ENCODE measurements at regions not wholly inside any gene's neighbourhood (a gene's known extent, or its start where the extent isn't known, plus 50 kb on each side); places are given as distances from the start of the nearest gene placed in this dataset.

DNA sequence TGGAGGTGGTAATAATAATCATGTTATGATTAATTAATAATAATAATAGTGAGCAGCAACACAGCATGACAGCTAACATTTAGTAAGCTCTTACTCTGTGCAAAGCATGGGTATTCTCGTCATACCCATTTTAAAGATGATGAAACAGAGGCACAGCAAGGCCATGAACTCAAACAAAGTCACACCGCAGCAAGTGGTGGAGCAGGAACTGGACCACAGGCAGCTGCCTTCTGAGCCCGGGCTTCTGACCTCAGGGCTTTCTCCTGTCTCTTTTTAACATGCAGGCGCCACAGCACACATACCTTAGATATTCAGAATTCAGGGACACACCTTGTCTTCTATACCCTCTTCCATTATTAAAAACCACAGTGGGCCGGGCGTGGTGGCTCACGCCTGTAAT, 50.7 kb upstream of the SPATA12 start:
- no peaks in the 10 kb centered on the region for H3K36me3 ChIP-seq (replicated peaks)

GRCh38 chr3:57009367-57009766, 51.1 kb upstream of the SPATA12 start:
- DNase-seq, result no peak
- in situ Hi-C loops (cut with HindIII; ENCODE audit: low pct_ligation_motif_present, low sequenced_read_pairs), result no loop called here
- Histone ChIP-seq H3K36me3 (replicated peaks) (no peaks in the 10 kb centered on the region), H3K27ac (no peak overlapping the region), H3K27me3 (replicated peaks) (no peaks in the 10 kb centered on the region), H3K4me3 (ENCODE audit: low read depth, low read length) (no peak overlapping the region)
- TF ChIP-seq, protein P1, sequence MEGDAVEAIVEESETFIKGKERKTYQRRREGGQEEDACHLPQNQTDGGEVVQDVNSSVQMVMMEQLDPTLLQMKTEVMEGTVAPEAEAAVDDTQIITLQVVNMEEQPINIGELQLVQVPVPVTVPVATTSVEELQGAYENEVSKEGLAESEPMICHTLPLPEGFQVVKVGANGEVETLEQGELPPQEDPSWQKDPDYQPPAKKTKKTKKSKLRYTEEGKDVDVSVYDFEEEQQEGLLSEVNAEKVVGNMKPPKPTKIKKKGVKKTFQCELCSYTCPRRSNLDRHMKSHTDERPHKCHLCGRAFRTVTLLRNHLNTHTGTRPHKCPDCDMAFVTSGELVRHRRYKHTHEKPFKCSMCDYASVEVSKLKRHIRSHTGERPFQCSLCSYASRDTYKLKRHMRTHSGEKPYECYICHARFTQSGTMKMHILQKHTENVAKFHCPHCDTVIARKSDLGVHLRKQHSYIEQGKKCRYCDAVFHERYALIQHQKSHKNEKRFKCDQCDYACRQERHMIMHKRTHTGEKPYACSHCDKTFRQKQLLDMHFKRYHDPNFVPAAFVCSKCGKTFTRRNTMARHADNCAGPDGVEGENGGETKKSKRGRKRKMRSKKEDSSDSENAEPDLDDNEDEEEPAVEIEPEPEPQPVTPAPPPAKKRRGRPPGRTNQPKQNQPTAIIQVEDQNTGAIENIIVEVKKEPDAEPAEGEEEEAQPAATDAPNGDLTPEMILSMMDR (IDR thresholded peaks at IDR 0.05; ENCODE audit: low read depth, low read length, missing control alignments), result no peak

More for the DNA sequence above, 50.7 kb upstream of the SPATA12 start:
- DNase-seq, result no peak
- Histone ChIP-seq H3K27me3 (replicated peaks) (no peaks in the 10 kb centered on the region), H3K27ac (no peak overlapping the region), H3K4me3 (ENCODE audit: low read depth, low read length) (no peak overlapping the region)
- in situ Hi-C loops (cut with HindIII; ENCODE audit: low pct_ligation_motif_present, low sequenced_read_pairs), result no loop called here
- TF ChIP-seq, protein P1 (IDR thresholded peaks at IDR 0.05; ENCODE audit: low read depth, low read length, missing control alignments), result no peak

GRCh38 chr3:57007521-57008460, 52.7 kb upstream of the SPATA12 start:
- Histone ChIP-seq H3K36me3 (replicated peaks) (no peaks in the 10 kb centered on the region), H3K4me3 (ENCODE audit: low read depth, low read length) (no peak overlapping the region), H3K27me3 (replicated peaks) (no peaks in the 10 kb centered on the region), H3K27ac (peak overlapping the region; percentile 36)
- DNase-seq, result peak; percentile 82
- in situ Hi-C loops (cut with HindIII; ENCODE audit: low pct_ligation_motif_present, low sequenced_read_pairs), result no loop called here
- TF ChIP-seq, protein P1 (IDR thresholded peaks at IDR 0.05; ENCODE audit: low read depth, low read length, missing control alignments), result no peak

DNA sequence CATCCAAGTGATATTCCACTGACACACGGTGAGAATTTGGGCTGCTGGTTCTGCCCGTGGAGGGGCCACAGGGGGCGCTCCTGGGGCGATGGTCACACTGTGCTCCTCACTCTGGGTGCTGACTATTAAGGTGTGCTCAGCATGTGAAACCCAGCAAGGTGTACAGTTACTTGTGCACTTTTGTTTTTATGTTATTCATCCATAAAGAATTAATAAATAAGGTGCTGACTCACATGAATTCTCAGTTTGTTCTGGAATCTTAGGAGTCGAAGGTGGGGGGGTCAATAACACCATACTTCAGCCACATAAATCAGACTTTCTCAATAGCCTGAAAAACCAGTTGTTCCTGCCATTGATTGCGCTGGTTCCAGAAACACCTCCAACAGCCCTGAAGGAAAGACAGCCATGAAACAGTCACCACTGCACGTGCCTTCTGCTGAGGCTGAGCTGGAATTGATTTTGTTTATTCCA, 53.5 kb upstream of the SPATA12 start:
- peak overlapping the region; percentile 9 for H3K27ac ChIP-seq
- DNase-seq, result no peak
- H3K36me3 ChIP-seq (replicated peaks), result no peaks in the 10 kb centered on the region
- no peak overlapping the region for H3K4me3 ChIP-seq (ENCODE audit: low read depth, low read length)
- TF ChIP-seq, protein P1 (IDR thresholded peaks at IDR 0.05; ENCODE audit: low read depth, low read length, missing control alignments), result peak; percentile 49
- H3K27me3 ChIP-seq (replicated peaks), result no peaks in the 10 kb centered on the region
- in situ Hi-C loops (cut with HindIII; ENCODE audit: low pct_ligation_motif_present, low sequenced_read_pairs), result no loop called here

- H3K27me3 ChIP-seq (replicated peaks), result no peaks in the 10 kb centered on the region
- no peak overlapping the region for H3K4me3 ChIP-seq (ENCODE audit: low read depth, low read length)
- in situ Hi-C loops (cut with HindIII; ENCODE audit: low pct_ligation_motif_present, low sequenced_read_pairs), result no loop called here
- TF ChIP-seq, protein P1 (IDR thresholded peaks at IDR 0.05; ENCODE audit: low read depth, low read length, missing control alignments), result no peak
- no peaks in the 10 kb centered on the region for H3K36me3 ChIP-seq (replicated peaks)
- DNase-seq, result no peak
- H3K27ac ChIP-seq, result no peak overlapping the region
These were observed 54.2 kb upstream of the SPATA12 start for GRCh38 chr3:57006179-57006657.
